SK-N-MC (cell line): ENCODE measurements at regions not wholly inside any gene's neighbourhood (a gene's known extent, or its start where the extent isn't known, plus 50 kb on each side); places are given as distances from the start of the nearest gene placed in this dataset.

Experiments used
- EZH2 ChIP-seq: fragments of 200-600 bp; sonication (generic); IDR thresholded peaks from one replicate; pipeline ENCODE4 v1.6.1; 2017; ENCODE audit warnings: antibody characterized with exemption
- POLR2AphosphoS5 ChIP-seq: IDR thresholded peaks from 2 replicates; pipeline ENCODE4 v1.6.1; 2012; ENCODE audit warnings: mild to moderate bottlenecking, low read depth, low read length, borderline replicate concordance

DNA sequence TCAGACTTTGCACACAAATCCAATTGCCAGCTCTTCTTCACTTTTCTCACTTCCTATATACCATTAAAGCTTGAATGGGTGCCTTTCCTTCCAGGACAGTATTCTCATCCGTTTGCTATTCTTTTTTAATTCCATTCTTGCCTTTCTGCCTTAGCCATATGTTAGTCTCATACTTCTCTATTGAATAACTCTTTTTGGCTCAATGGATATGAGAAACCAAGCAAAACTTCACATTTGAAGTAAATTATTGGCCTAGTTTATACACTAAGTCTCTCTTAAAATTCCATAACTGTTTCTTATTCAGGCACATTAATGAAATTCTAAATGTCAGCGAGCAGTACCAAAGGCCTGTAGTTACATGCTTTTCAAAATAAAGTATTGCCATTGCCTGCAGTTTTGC, 129.6 kb upstream of the FRY start:
- TF ChIP-seq EZH2 (no peak), POLR2AphosphoS5 (no peak)
